HG03432 (cell line): ENCODE measurements at regions not wholly inside any gene's neighbourhood (a gene's known extent, or its start where the extent isn't known, plus 50 kb on each side); places are given as distances from the start of the nearest gene placed in this dataset.
A peak's percentile ranks its signal among the peaks of the same experiment; 100 is the strongest.
"Not testable (repeated sequence)": the region's sequence is repeated elsewhere in the genome, so short reads cannot be mapped to it uniquely, and the experiment has no call there.

Experiments used
- ATAC-seq: cut with Tn5 transposase; IDR thresholded peaks from one replicate; pipeline ENCODE4 v1.9.1; 2021; ENCODE audit warnings: mild to moderate bottlenecking, moderate library complexity; ENCODE audit not compliant: unreplicated experiment

DNA sequence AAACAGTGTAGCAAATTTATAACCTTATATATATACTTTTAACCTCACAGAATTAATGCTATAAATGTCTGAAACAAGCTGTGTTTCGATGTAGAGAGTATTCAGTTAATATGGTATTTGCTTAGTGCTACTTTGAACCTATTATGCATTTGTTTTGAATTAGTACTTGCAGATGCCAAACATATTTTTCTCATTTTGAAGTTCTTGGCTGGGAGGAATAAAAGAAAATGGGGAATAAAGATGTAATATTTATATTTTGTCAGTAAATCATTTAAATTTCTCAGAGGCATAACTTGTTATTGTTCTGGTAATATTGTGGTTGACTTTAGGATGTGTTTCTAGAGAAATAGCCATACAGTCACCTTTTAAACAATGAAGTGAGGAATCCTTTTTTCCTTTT lies 175.9 kb upstream of the IZUMO3 start:
- ATAC-seq = no peak

GRCh38 chr9:24712206-24712605 lies 166.5 kb upstream of the IZUMO3 start:
- no peak for ATAC-seq

DNA sequence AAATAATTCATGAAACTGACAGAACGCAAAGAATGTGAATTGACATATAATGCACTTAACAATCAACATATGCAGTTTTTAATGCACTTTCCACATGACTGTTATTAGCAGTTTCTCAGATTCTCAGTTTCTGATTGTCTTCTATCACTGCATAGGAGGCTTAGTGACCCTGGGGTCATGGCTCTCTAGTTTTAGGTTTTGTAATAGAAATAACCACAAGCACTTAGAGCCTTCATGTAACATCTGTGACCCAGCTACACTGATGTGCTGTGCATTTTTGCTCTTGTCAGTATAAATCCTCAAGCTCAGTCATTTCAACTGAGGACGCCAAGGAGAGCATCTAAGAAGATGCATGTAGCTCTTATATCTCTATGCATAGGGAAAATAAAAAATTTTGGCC lies 163.1 kb upstream of the IZUMO3 start:
- ATAC-seq = no peak

DNA sequence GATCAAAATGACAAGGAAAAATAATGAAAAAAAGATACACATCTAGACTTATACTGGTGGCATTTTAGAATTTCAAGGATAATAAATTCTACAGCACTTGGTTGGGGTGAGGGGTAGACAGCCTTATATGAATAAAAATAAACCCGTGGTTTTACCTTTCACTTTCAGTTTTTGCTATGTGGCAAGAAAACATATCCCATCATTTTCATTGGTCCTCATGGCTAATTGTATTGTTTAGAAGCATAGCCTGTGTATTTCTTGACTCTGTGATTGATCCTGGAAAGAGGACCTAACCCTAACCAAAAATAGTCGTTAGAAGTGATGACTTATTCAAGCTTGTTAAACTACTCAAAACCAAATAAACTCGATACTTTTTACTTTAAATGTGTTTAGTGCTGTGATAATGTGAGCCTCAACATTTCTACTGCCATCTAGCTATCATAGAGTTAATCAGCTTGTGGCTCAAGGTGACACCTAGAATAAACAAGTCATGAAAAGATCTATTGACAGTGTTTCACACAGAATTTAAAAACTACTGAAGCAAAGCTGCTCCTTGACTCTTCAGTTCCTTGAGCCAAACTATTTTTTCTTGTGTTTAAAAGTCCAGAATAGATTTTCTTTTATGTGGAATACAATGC lies 153.3 kb upstream of the IZUMO3 start:
- peak; percentile 73 for ATAC-seq

GRCh38 chr9:24672336-24672735 lies 126.6 kb upstream of the IZUMO3 start:
- no peak for ATAC-seq

GRCh38 chr9:24657387-24657786 lies 111.7 kb upstream of the IZUMO3 start:
- ATAC-seq = no peak

GRCh38 chr9:24652181-24652580 lies 106.5 kb upstream of the IZUMO3 start:
- no peak for ATAC-seq

GRCh38 chr9:24628809-24629208 lies 83.1 kb upstream of the IZUMO3 start:
- ATAC-seq = not testable (repeated sequence)

DNA sequence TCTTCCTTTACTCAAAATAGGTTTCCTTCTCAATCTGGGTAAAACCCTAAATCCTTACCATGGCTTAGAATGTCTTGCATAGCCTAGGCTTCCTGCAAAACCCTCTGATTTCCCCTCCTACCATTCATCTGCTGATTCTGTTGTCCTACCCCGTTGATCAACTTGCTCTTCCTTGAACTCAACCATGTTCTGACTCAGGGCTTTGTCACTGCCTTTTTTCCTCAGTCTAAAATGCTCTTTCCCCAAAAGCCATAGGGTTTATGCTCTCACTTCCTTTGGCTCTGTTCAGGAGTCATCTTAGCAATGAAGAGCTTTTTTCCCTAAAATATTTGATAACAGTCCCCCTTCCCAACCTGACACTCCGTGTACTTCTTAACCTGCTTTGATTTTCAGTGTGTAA lies 79.4 kb upstream of the IZUMO3 start:
- no peak for ATAC-seq

DNA sequence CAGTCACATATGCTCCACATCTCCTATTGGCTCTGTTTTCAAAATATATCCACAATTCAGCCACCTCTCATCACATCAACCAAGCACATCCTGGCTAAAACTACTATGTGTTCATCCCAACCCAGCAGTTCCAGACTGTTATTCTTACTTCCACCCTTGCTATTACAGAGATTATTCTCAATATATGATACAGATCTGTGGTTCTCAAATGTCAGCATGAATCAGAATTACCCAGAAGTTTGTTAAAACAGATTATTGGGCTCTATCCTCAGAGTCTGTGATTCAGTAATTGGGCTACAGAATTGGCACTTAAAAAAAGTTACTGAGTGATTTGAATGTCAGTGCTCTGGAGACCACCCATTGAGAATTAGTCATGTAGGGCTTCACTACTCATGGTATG lies 78.8 kb upstream of the IZUMO3 start:
- ATAC-seq = no peak

- no peak for ATAC-seq
These were observed 75.0 kb upstream of the IZUMO3 start for GRCh38 chr9:24620741-24621140.

GRCh38 chr9:24616863-24617262 lies 71.2 kb upstream of the IZUMO3 start:
- no peak for ATAC-seq

DNA sequence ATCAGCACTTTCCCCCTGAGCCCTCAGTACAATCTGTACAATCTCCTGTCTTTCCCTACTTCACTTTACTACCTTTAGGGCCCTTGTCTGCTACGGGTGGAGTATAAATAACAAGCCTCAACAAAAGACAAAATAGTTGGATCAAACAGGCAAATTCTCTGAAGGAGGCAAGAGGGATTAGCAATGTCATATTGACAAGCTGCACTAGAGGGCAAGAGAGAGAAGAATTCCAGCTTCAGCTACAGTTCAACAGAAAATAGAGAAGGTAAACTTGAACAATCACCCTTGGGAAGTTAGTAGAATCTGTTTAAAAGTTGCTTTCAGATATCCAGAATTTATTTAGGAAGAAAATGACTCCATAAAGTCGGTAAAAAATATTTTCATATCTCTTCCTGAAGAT lies 68.4 kb upstream of the IZUMO3 start:
- no peak for ATAC-seq

GRCh38 chr9:24608599-24608998 lies 62.9 kb upstream of the IZUMO3 start:
- no peak for ATAC-seq

DNA sequence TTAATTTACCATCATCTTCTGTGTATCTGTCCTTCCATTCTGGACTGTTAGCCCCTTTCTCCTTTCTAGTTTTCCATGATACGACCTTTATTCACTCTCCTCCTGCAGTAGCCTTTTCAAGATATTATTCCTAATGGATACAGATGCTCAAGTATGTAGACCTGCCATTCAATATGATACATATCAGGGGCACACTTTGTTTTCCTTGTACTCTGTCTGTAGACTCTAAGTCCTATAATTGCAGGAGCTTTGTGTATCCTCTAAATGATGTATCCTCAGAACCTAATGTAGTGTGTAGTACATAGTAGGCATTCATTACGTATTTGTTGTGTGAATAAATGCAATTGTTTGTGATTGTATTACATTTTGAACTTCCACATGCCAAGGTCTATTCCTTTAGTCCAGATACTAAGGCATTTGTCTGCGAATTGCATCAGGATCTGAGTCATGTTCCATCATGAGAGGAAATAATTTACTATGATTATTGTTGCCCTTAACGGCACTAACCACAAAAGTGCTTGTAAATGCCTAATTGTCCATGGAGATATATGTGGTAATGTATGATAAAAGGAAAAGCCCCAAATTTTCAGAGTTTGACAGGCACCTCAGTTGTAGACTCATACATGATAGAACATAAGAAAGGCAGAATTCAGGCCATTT lies 57.1 kb upstream of the IZUMO3 start:
- no peak for ATAC-seq
